HepG2 (cell line): ENCODE measurements at regions not wholly inside any gene's neighbourhood (a gene's known extent, or its start where the extent isn't known, plus 50 kb on each side); places are given as distances from the start of the nearest gene placed in this dataset.

Experiments
- ATAC-seq: fragments of 200-7000 bp; cut with Tn5 transposase; 3 replicates; pipeline ENCODE4 v1.9.1; 2020; ENCODE audit warnings: mild to moderate bottlenecking, moderate library complexity
- BruUV-seq: library from RNA; stranded (reverse); fragments of 400-500 nt; replicated peaks from 2 replicates; lab custom pipeline; 2021; lab: Mats Ljungman, UMichigan
- CTCF ChIA-PET: fragments of 300-600 bp; formaldehyde crosslinking; extraction: SDS; loops from one replicate; lab custom pipeline; 2021; ENCODE audit warnings: low total read pairs, inconsistent platforms, low intra/inter-chr PET ratio; lab: Yijun Ruan, JAX
- POLR2A ChIA-PET: fragments of 350-600 bp; sonication (Branson Sonifier 250); formaldehyde crosslinking; loops from one replicate; lab custom pipeline; 2020; ENCODE audit warnings: antibody characterized with exemption, inconsistent platforms; lab: Yijun Ruan, JAX
- DNase-seq: peaks from one replicate; pipeline ENCODE4 v3.0.0-alpha.2; 2015; ENCODE audit warnings: low spot score
- FAIRE-seq: peaks from 3 replicates; lab custom pipeline; 2011; peaks lifted over from hg19 to GRCh38; lab: Jason Lieb, UNC
- H2AFZ ChIP-seq: one replicate; pipeline ENCODE4 v1.6.1; 2011; ENCODE audit warnings: low read length, inconsistent platforms
- H3K27ac ChIP-seq: fragments of 300-600 bp; 3 replicates; pipeline ENCODE4 v1.8.0; 2011; ENCODE audit warnings: mixed run types, mild to moderate bottlenecking, mixed read lengths, low read length, inconsistent platforms; ENCODE audit not compliant: insufficient read depth; ENCODE audit errors: extremely low read length
- H3K27me3 ChIP-seq, 2 experiments: fragments of 200-600 bp in 1 of 2; 2 replicates in 1 of 2; 3 replicates in 1 of 2; pipeline versions ENCODE4 v1.6.0 to v1.8.0; 2011; ENCODE audit warnings: low read length in 2 of 2, mild to moderate bottlenecking in 2 of 2, moderate library complexity in 2 of 2, inconsistent platforms in 1 of 2; ENCODE audit not compliant: insufficient read depth in 2 of 2, control insufficient read depth in 1 of 2
- H3K36me3 ChIP-seq, 2 experiments: fragments of 200-600 bp in 1 of 2; replicated peaks in 1 of 2; 2 replicates in 1 of 2; 3 replicates in 1 of 2; pipeline versions ENCODE4 v1.5.1 to v1.8.0; 2011; ENCODE audit warnings: low read length in 2 of 2, inconsistent platforms in 1 of 2; ENCODE audit not compliant: insufficient read depth in 2 of 2, control insufficient read depth in 1 of 2
- H3K4me1 ChIP-seq: 2 replicates; pipeline ENCODE4 v1.5.1; 2012; ENCODE audit warnings: low read length, inconsistent platforms; ENCODE audit not compliant: insufficient read depth
- H3K4me2 ChIP-seq: 2 replicates; pipeline ENCODE4 v1.6.0; 2011; ENCODE audit warnings: low read depth, low read length, inconsistent platforms
- H3K4me3 ChIP-seq, 3 experiments: fragments of 200-600 bp in 1 of 3; sonication (generic), shearing (Covaris generic) in 1 of 3; replicated peaks in 1 of 3; 2 replicates each; pipeline ENCODE4 v1.5.1; 2011 to 2016; ENCODE audit warnings: low read length in 3 of 3, inconsistent platforms in 2 of 3, low read depth in 2 of 3, mild to moderate bottlenecking in 2 of 3, control low read depth in 1 of 3, mixed read lengths in 1 of 3; ENCODE audit not compliant: insufficient read depth in 1 of 3
- H3K79me2 ChIP-seq: one replicate; pipeline ENCODE4 v1.6.1; 2011; ENCODE audit warnings: low read length, inconsistent platforms; ENCODE audit not compliant: insufficient read depth
- H3K9ac ChIP-seq: 2 replicates; pipeline ENCODE4 v1.6.0; 2011; ENCODE audit warnings: mild to moderate bottlenecking, low read depth, low read length, inconsistent platforms; ENCODE audit not compliant: insufficient read depth
- H3K9me3 ChIP-seq: 2 replicates; pipeline ENCODE4 v1.5.1; 2012; ENCODE audit warnings: mild to moderate bottlenecking, low read length
- H4K20me1 ChIP-seq: 2 replicates; pipeline ENCODE4 v1.6.0; 2011; ENCODE audit warnings: inconsistent platforms, mild to moderate bottlenecking, low read length, moderate library complexity; ENCODE audit not compliant: insufficient read depth
- CSRNP2 ChIP-seq: sonication (generic); formaldehyde crosslinking; conservative IDR thresholded peaks from 2 replicates; pipeline ENCODE4 v1.8.0; 2022; ENCODE audit warnings: low read depth, missing genetic modification reagents
- EP300 ChIP-seq, 3 experiments: sonication (generic) in 1 of 3; formaldehyde crosslinking in 1 of 3; IDR thresholded peaks; 2 replicates each; pipeline versions ENCODE4 v1.5.1 to v1.6.1; 2011 to 2020; ENCODE audit warnings: low read depth in 2 of 3, low read length in 2 of 3, borderline replicate concordance in 1 of 3, improper control_type of control experiment in 1 of 3, mild to moderate bottlenecking in 1 of 3, missing genetic modification reagents in 1 of 3, moderate library complexity in 1 of 3
- EZH2 ChIP-seq: conservative IDR thresholded peaks from 2 replicates; pipeline ENCODE4 v1.6.1; 2012; ENCODE audit warnings: mild to moderate bottlenecking, low read depth, low read length, moderate library complexity
- FOXO1 ChIP-seq: sonication (generic); formaldehyde crosslinking; IDR thresholded peaks from 2 replicates; pipeline ENCODE4 v1.4.0; 2020; ENCODE audit warnings: missing genetic modification reagents
- GTF3A ChIP-seq: sonication (generic); formaldehyde crosslinking; conservative IDR thresholded peaks from 2 replicates; pipeline ENCODE4 v1.4.0; 2020; ENCODE audit warnings: mild to moderate bottlenecking, missing genetic modification reagents
- KDM6A ChIP-seq: IDR thresholded peaks from 2 replicates; pipeline ENCODE4 v1.6.1; 2016; ENCODE audit warnings: low read depth
- MEIS1 ChIP-seq: sonication (generic); formaldehyde crosslinking; IDR thresholded peaks from 2 replicates; pipeline ENCODE4 v1.9.0; 2021; ENCODE audit warnings: mild to moderate bottlenecking, missing genetic modification reagents, moderate library complexity, borderline replicate concordance
- PBX2 ChIP-seq: IDR thresholded peaks from 2 replicates; pipeline ENCODE4 v1.6.1; 2016; ENCODE audit warnings: control low read depth
- RFXAP ChIP-seq: sonication (generic); formaldehyde crosslinking; IDR thresholded peaks from 2 replicates; pipeline ENCODE4 v1.4.0; 2020; ENCODE audit warnings: missing genetic modification reagents, borderline replicate concordance
- SETDB1 ChIP-seq: sonication (generic); formaldehyde crosslinking; IDR thresholded peaks from 2 replicates; pipeline ENCODE4 v1.5.1; 2020; ENCODE audit warnings: missing genetic modification reagents, mild to moderate bottlenecking, borderline replicate concordance
- SOX13 ChIP-seq, 3 experiments: fragments of 450-650 bp in 1 of 3; sonication (generic) in 1 of 3; formaldehyde crosslinking in 1 of 3; IDR thresholded peaks in 2 of 3; conservative IDR thresholded peaks in 1 of 3; 2 replicates each; pipeline versions ENCODE4 v1.5.0 to v1.6.1; 2016 to 2020; ENCODE audit warnings: antibody characterized with exemption in 1 of 3, mild to moderate bottlenecking in 1 of 3, missing compliant biosample characterization in 1 of 3, missing genetic modification reagents in 1 of 3, moderate library complexity in 1 of 3
- SP2 ChIP-seq: sonication (generic); formaldehyde crosslinking; IDR thresholded peaks from 2 replicates; pipeline ENCODE4 v1.5.1; 2020; ENCODE audit warnings: mild to moderate bottlenecking, missing genetic modification reagents
- ZBTB37 ChIP-seq: sonication (generic); formaldehyde crosslinking; IDR thresholded peaks from 2 replicates; pipeline ENCODE4 v1.4.0; 2020; ENCODE audit warnings: mild to moderate bottlenecking, missing genetic modification reagents
- ZGPAT ChIP-seq: IDR thresholded peaks from 2 replicates; pipeline ENCODE4 v1.6.1; 2016; ENCODE audit warnings: mild to moderate bottlenecking
- ZNF354B ChIP-seq: sonication (generic); formaldehyde crosslinking; IDR thresholded peaks from 2 replicates; pipeline ENCODE4 v1.8.0; 2022; ENCODE audit warnings: mild to moderate bottlenecking, missing genetic modification reagents
- ZNF598 ChIP-seq: sonication (generic); formaldehyde crosslinking; IDR thresholded peaks from 2 replicates; pipeline ENCODE4 v1.5.1; 2020; ENCODE audit warnings: mild to moderate bottlenecking, missing genetic modification reagents, borderline replicate concordance
- ZNF775 ChIP-seq: sonication (generic); formaldehyde crosslinking; IDR thresholded peaks from 2 replicates; pipeline ENCODE4 v1.4.0; 2020; ENCODE audit warnings: missing genetic modification reagents, mild to moderate bottlenecking, moderate library complexity, borderline replicate concordance
- ZNF780A ChIP-seq: sonication (generic); formaldehyde crosslinking; IDR thresholded peaks from 2 replicates; pipeline ENCODE4 v1.8.0; 2022; ENCODE audit warnings: mild to moderate bottlenecking, missing genetic modification reagents, moderate library complexity
- ZNF878 ChIP-seq: sonication (generic); formaldehyde crosslinking; IDR thresholded peaks from 2 replicates; pipeline ENCODE4 v1.8.1; 2023; ENCODE audit warnings: mild to moderate bottlenecking, missing genetic modification reagents, moderate library complexity
- WGBS: methylation state at CpG from one replicate; pipeline ENCODE4 v1.1.6; 2017; ENCODE audit warnings: low lambda C conversion rate; 5-methylcytosine and 5-hydroxymethylcytosine counted together
- in situ Hi-C: cut with HindIII; loops from 2 replicates; pipeline ENCODE4 v1.10.0; 2017; ENCODE audit warnings: low pct_unique_long_range_greater_than_20kb; ENCODE audit not compliant: extremely low pct_ligation_motif_present
- intact Hi-C: fragments of 100-400 bp; cut with micrococcal nuclease; formaldehyde crosslinking; loops from one replicate; pipeline ENCODE4 v1.10.0; 2022; ENCODE audit not compliant: unreplicated experiment

- no peak overlapping the region for H3K4me3 ChIP-seq
- no peak overlapping the region for H2AFZ ChIP-seq
- in situ Hi-C loops, result no loop called here
- DNase-seq, result no peak
- H3K9ac ChIP-seq, result no peak overlapping the region
- no peaks in the 10 kb centered on the region for H3K9me3 ChIP-seq
- no peaks in the 10 kb centered on the region for H3K4me1 ChIP-seq
- CTCF ChIA-PET, result no interaction called here
- H3K27me3 ChIP-seq, result no peaks in the 10 kb centered on the region
- no peak overlapping the region for H3K4me2 ChIP-seq
- WGBS, result under 1% methylated on average over 3 of the region's 3 CpGs
- H4K20me1 ChIP-seq, result no peaks in the 10 kb centered on the region
- no peaks in the 10 kb centered on the region for H3K36me3 ChIP-seq
- no peak for FAIRE-seq
- no peak for ATAC-seq
- BruUV-seq, result no TSS peak
- POLR2A ChIA-PET, result no interaction called here
- no peak overlapping the region for H3K27ac ChIP-seq
- H3K79me2 ChIP-seq, result no peaks in the 10 kb centered on the region
- intact Hi-C loops, result no loop called here
- TF ChIP-seq CSRNP2 (CRISPR knock-in tag) (no peak), MEIS1 (CRISPR knock-in tag) (no peak), SETDB1 (no peak), FOXO1 (no peak), EP300 (IDR thresholded peaks at IDR 0.05; ENCODE audit: low read depth in 2 of 2, low read length in 2 of 2) (no peak), EP300 (CRISPR knock-in tag; IDR thresholded peaks at IDR 0.05; ENCODE audit: borderline replicate concordance) (no peak), PBX2 (no peak), ZNF354B (no peak), SOX13 (IDR thresholded peaks at IDR 0.05) (no peak), SOX13 (CRISPR knock-in tag; conservative IDR thresholded peaks at IDR 0.05 in 1 of 2, IDR thresholded peaks at IDR 0.05 in 1 of 2) (no peak), ZNF598 (CRISPR knock-in tag) (no peak), ZNF780A (no peak), ZGPAT (CRISPR knock-in tag) (no peak), GTF3A (CRISPR knock-in tag) (no peak), SP2 (no peak), ZNF775 (CRISPR knock-in tag) (no peak), RFXAP (CRISPR knock-in tag) (no peak), ZNF878 (CRISPR knock-in tag) (no peak), EZH2 (no peak), KDM6A (CRISPR knock-in tag) (no peak), ZBTB37 (CRISPR knock-in tag) (no peak)
These were observed 259.3 kb upstream of the FAM83B start for GRCh38 chr6:54587277-54587676.
